SK-N-SH (cell line): ENCODE measurements at regions not wholly inside any gene's neighbourhood (a gene's known extent, or its start where the extent isn't known, plus 50 kb on each side); places are given as distances from the start of the nearest gene placed in this dataset.
A peak's percentile ranks its signal among the peaks of the same experiment; 100 is the strongest.

ENCODE experiments used
- CHD2 ChIP-seq: fragments of 150-350 bp; IDR thresholded peaks from 2 replicates; pipeline ENCODE4 v1.6.1; 2018; ENCODE audit warnings: low read length; ENCODE audit not compliant: partially characterized antibody
- EP300 ChIP-seq, 2 experiments: IDR thresholded peaks; 2 replicates each; pipeline versions ENCODE4 v1.4.0 to v1.6.1; 2012; ENCODE audit warnings: borderline replicate concordance in 1 of 2, low read depth in 1 of 2, low read length in 1 of 2
- FOSL2 ChIP-seq: IDR thresholded peaks from 2 replicates; pipeline ENCODE4 v1.4.0; 2012; ENCODE audit warnings: low read depth, mild to moderate bottlenecking, moderate library complexity, borderline replicate concordance
- FOXJ3 ChIP-seq: sonication (generic); formaldehyde crosslinking; IDR thresholded peaks from 2 replicates; pipeline ENCODE4 v1.5.1; 2020; ENCODE audit warnings: mild to moderate bottlenecking, missing genetic modification reagents
- FOXM1 ChIP-seq: IDR thresholded peaks from 2 replicates; pipeline ENCODE4 v1.4.0; 2012; ENCODE audit warnings: low read depth, mild to moderate bottlenecking
- GATA2 ChIP-seq: sonication (generic); formaldehyde crosslinking; IDR thresholded peaks from 2 replicates; pipeline ENCODE4 v1.5.0; 2020; ENCODE audit warnings: mild to moderate bottlenecking, missing genetic modification reagents
- IRF3 ChIP-seq: fragments of 150-350 bp; IDR thresholded peaks from 2 replicates; pipeline ENCODE4 v1.6.1; 2016; ENCODE audit warnings: mild to moderate bottlenecking, low read depth, low read length
- JUND ChIP-seq: IDR thresholded peaks from 2 replicates; pipeline ENCODE4 v1.4.0; 2012
- MEF2A ChIP-seq: IDR thresholded peaks from 2 replicates; pipeline ENCODE4 v1.4.0; 2012; ENCODE audit warnings: low read depth, borderline replicate concordance
- NFIC ChIP-seq: IDR thresholded peaks from 2 replicates; pipeline ENCODE4 v1.4.0; 2012; ENCODE audit warnings: borderline replicate concordance
- RAD21 ChIP-seq: IDR thresholded peaks from 2 replicates; pipeline ENCODE4 v1.6.1; 2012; ENCODE audit warnings: mild to moderate bottlenecking, low read length
- RCOR1 ChIP-seq: fragments of 150-350 bp; IDR thresholded peaks from 2 replicates; pipeline ENCODE4 v1.6.1; 2017; ENCODE audit warnings: antibody characterized with exemption, low read length
- REST ChIP-seq: IDR thresholded peaks from 2 replicates; pipeline ENCODE4 v1.6.1; 2012; ENCODE audit warnings: mild to moderate bottlenecking, low read depth, low read length, moderate library complexity
- RXRA ChIP-seq: IDR thresholded peaks from 2 replicates; pipeline ENCODE4 v1.4.0; 2012; ENCODE audit warnings: low read depth, mild to moderate bottlenecking, borderline replicate concordance
- SIN3A ChIP-seq: IDR thresholded peaks from 2 replicates; pipeline ENCODE4 v1.6.1; 2012; ENCODE audit warnings: low read depth, mild to moderate bottlenecking, low read length, moderate library complexity, borderline replicate concordance
- TCF12 ChIP-seq: IDR thresholded peaks from 2 replicates; pipeline ENCODE4 v1.4.0; 2012
- USF1 ChIP-seq: IDR thresholded peaks from 2 replicates; pipeline ENCODE4 v1.4.0; 2012; ENCODE audit warnings: low read depth, borderline replicate concordance
- USF2 ChIP-seq: fragments of 150-350 bp; IDR thresholded peaks from 2 replicates; pipeline ENCODE4 v1.6.1; 2017; ENCODE audit warnings: antibody characterized with exemption, low read length, low read depth, borderline replicate concordance
- TF ChIP-seq, protein P1 (sequence below): IDR thresholded peaks from 2 replicates; pipeline ENCODE4; 2012

GRCh38 chr6:110537208-110538123, 61.1 kb upstream of the SLC22A16 start (continued):
- TF ChIP-seq REST (peak; percentile 31; the same call in 1 of the 2 replicates), GATA2 (no peak), MEF2A (0 out of 2 replicates have a peak, but pooled peaks have one; percentile 15), FOXM1 (peak; percentile 86), USF1 (peak; percentile 65; the same call in 1 of the 2 replicates), EP300 (IDR thresholded peaks at IDR 0.05; ENCODE audit: borderline replicate concordance in 1 of 2, low read depth in 1 of 2, low read length in 1 of 2) (peak; percentile 32 to 78; a peak in 2 of 4 replicates), IRF3 (no peak), JUND (peak; percentile 97), RXRA (peak; percentile 69; the same call in 1 of the 2 replicates), FOSL2 (peak; percentile 97), TCF12 (peak; percentile 71), NFIC (peak; percentile 39; the same call in 1 of the 2 replicates), FOXJ3 (CRISPR knock-in tag) (no peak), RAD21 (no peak), CHD2 (no peak), RCOR1 (no peak), SIN3A (peak; percentile 76; the same call in 1 of the 2 replicates), USF2 (no peak)
- TF ChIP-seq, protein P1, sequence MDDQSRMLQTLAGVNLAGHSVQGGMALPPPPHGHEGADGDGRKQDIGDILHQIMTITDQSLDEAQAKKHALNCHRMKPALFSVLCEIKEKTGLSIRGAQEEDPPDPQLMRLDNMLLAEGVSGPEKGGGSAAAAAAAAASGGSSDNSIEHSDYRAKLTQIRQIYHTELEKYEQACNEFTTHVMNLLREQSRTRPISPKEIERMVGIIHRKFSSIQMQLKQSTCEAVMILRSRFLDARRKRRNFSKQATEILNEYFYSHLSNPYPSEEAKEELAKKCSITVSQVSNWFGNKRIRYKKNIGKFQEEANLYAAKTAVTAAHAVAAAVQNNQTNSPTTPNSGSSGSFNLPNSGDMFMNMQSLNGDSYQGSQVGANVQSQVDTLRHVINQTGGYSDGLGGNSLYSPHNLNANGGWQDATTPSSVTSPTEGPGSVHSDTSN: peak; percentile 87
